SU-DHL-6 (cell line): ENCODE measurements at regions not wholly inside any gene's neighbourhood (a gene's known extent, or its start where the extent isn't known, plus 50 kb on each side); places are given as distances from the start of the nearest gene placed in this dataset.

Source experiments
- CTCF ChIP-seq: fragments of 200-600 bp; sonication (generic); IDR thresholded peaks from one replicate; pipeline ENCODE4 v1.5.1; 2017; ENCODE audit warnings: antibody characterized with exemption, mild to moderate bottlenecking, low read length, moderate library complexity; ENCODE audit not compliant: insufficient read depth, poor library complexity, severe bottlenecking
- EZH2phosphoT487 ChIP-seq: fragments of 200-600 bp; sonication (generic), shearing (Covaris generic); conservative IDR thresholded peaks from 2 replicates; pipeline ENCODE4 v1.6.1; 2018; ENCODE audit warnings: mild to moderate bottlenecking, antibody characterized with exemption, low read length, moderate library complexity, mixed read lengths

GRCh38 chr6:119499797-119500196, 150.2 kb upstream of the MAN1A1 start:
- TF ChIP-seq CTCF (no peak), EZH2phosphoT487 (no peak)
